CD4-positive, alpha-beta memory T cell (primary cell): ENCODE measurements at regions not wholly inside any gene's neighbourhood (a gene's known extent, or its start where the extent isn't known, plus 50 kb on each side); places are given as distances from the start of the nearest gene placed in this dataset.

Source experiments
- CTCF ChIA-PET: fragments of 350-600 bp; sonication (Branson Sonifier 250); formaldehyde crosslinking; loops from one replicate; lab custom pipeline; 2021; ENCODE audit warnings: inconsistent platforms; ENCODE audit not compliant: partially characterized antibody; lab: Charles Lee
- POLR2A ChIA-PET: fragments of 350-600 bp; sonication (Branson Sonifier 250); formaldehyde crosslinking; loops from one replicate; lab custom pipeline; 2021; ENCODE audit not compliant: partially characterized antibody; lab: Charles Lee
- DNase-seq, 5 donors: peaks; one replicate each; pipeline versions ENCODE4 v3.0.0 to v3.0.0-alpha.2; 2020 to 2022; ENCODE audit warnings: mixed read lengths in 1 of 5
- H3K27ac ChIP-seq: one replicate; pipeline ENCODE4 v1.7.0; 2013; ENCODE audit warnings: low read depth, low read length
- H3K27me3 ChIP-seq: 2 replicates; pipeline ENCODE4 v1.7.0; 2013; ENCODE audit warnings: mild to moderate bottlenecking, low read length, moderate library complexity; ENCODE audit not compliant: insufficient read depth
- H3K36me3 ChIP-seq: 2 replicates; pipeline ENCODE4 v1.7.0; 2013; ENCODE audit warnings: mild to moderate bottlenecking, low read length, moderate library complexity; ENCODE audit not compliant: insufficient read depth
- H3K4me1 ChIP-seq: 2 replicates; pipeline ENCODE4 v1.7.0; 2013; ENCODE audit warnings: mild to moderate bottlenecking, low read length, moderate library complexity; ENCODE audit not compliant: insufficient read depth
- H3K4me3 ChIP-seq, 2 donors: one replicate each; pipeline ENCODE4 v1.7.0; 2013; ENCODE audit warnings: low read length in 2 of 2, mild to moderate bottlenecking in 1 of 2
- H3K9me3 ChIP-seq, 2 donors: one replicate each; pipeline ENCODE4 v1.7.0; 2013; ENCODE audit warnings: low read length in 2 of 2, control low read depth in 1 of 2; ENCODE audit not compliant: control insufficient read depth in 1 of 2
- H3K27ac Mint-ChIP-seq, 7 donors: one replicate each; pipeline ENCODE4 v1.8.0; 2020 to 2021; ENCODE audit warnings: mixed read lengths in 7 of 7, mild to moderate bottlenecking in 6 of 7, inconsistent platforms in 3 of 7, moderate library complexity in 3 of 7
- H3K27me3 Mint-ChIP-seq, 2 donors: one replicate each; pipeline ENCODE4 v1.8.0; 2020 to 2021; ENCODE audit warnings: mixed read lengths in 2 of 2
- H3K36me3 Mint-ChIP-seq, 2 donors: one replicate each; pipeline ENCODE4 v1.8.0; 2020 to 2021; ENCODE audit warnings: mixed read lengths in 2 of 2, inconsistent platforms in 1 of 2, mild to moderate bottlenecking in 1 of 2
- H3K4me1 Mint-ChIP-seq, 4 donors: one replicate each; pipeline ENCODE4 v1.8.0; 2020 to 2021; ENCODE audit warnings: mixed read lengths in 4 of 4, mild to moderate bottlenecking in 1 of 4
- H3K4me3 Mint-ChIP-seq, 8 donors: one replicate each; pipeline ENCODE4 v1.8.0; 2020 to 2021; ENCODE audit warnings: mixed read lengths in 8 of 8, mild to moderate bottlenecking in 7 of 8, moderate library complexity in 6 of 8, inconsistent platforms in 3 of 8
- H3K9me3 Mint-ChIP-seq, 8 donors: one replicate each; pipeline ENCODE4 v1.8.0; 2020 to 2021; ENCODE audit warnings: mixed read lengths in 8 of 8, mild to moderate bottlenecking in 5 of 8, inconsistent platforms in 3 of 8, moderate library complexity in 1 of 8
- intact Hi-C: fragments of 100-400 bp; cut with micrococcal nuclease; formaldehyde crosslinking; loops from one replicate; pipeline ENCODE4 v1.15.1; 2023

- Histone ChIP-seq H3K36me3 (no peaks in the 10 kb centered on the region), H3K27ac (no peak overlapping the region), H3K9me3 (no peaks in the 10 kb centered on the region), H3K4me3 (no peak overlapping the region), H3K27me3 (no peaks in the 10 kb centered on the region), H3K4me1 (no peaks in the 10 kb centered on the region)
- Mint-ChIP-seq H3K27me3 (peaks cover 1 to 8% of the 10 kb centered on the region in 2 donors), H3K4me1 (peaks cover 7 to 12% (median 10%) of the 10 kb centered on the region in 4 donors), H3K36me3 (peaks cover 0 to 7% of the 10 kb centered on the region in 2 donors), H3K27ac (no peak overlapping the region), H3K9me3 (peaks cover 0 to 2% (median 0%) of the 10 kb centered on the region in 8 donors), H3K4me3 (no peak overlapping the region)
- intact Hi-C loops, result loop anchor here (10.0 kb wide), 1 partner anchor 425 kb away; no protein-coding TSS in a partner anchor
- POLR2A ChIA-PET, result no interaction called here
- no peak for DNase-seq
- CTCF ChIA-PET, result no interaction called here
Measured at GRCh38 chr12:94079566-94080340, 68.6 kb upstream of the PLXNC1 start.

GRCh38 chr12:94080341-94081009 lies 67.9 kb upstream of the PLXNC1 start:
- no peaks in the 10 kb centered on the region for H3K27me3 ChIP-seq
- CTCF ChIA-PET, result interaction anchor here (1.2 to 2.2 kb wide), 3 partner anchors 21 to 578 kb away, joined by 3 to 11 read pairs (median 5); no protein-coding TSS in a partner anchor
- no peaks in the 10 kb centered on the region for H3K36me3 ChIP-seq
- POLR2A ChIA-PET, result no interaction called here
- H3K4me3 Mint-ChIP-seq, result no peak overlapping the region
- H3K36me3 Mint-ChIP-seq, result peaks cover 0 to 7% of the 10 kb centered on the region in 2 donors
- no peaks in the 10 kb centered on the region for H3K9me3 ChIP-seq
- H3K4me1 Mint-ChIP-seq, result peaks cover 7 to 12% (median 10%) of the 10 kb centered on the region in 4 donors
- no peak overlapping the region for H3K27ac Mint-ChIP-seq
- intact Hi-C loops, result no loop called here
- no peak for DNase-seq
- no peak overlapping the region for H3K27ac ChIP-seq
- H3K27me3 Mint-ChIP-seq, result peaks cover 6 to 9% of the 10 kb centered on the region in 2 donors
- H3K4me1 ChIP-seq, result no peaks in the 10 kb centered on the region
- no peak overlapping the region for H3K4me3 ChIP-seq
- peaks cover 0 to 3% (median 0%) of the 10 kb centered on the region in 8 donors for H3K9me3 Mint-ChIP-seq

GRCh38 chr12:94082690-94083089 lies 65.7 kb upstream of the PLXNC1 start:
- no peaks in the 10 kb centered on the region for H3K36me3 ChIP-seq
- H3K4me1 ChIP-seq, result no peaks in the 10 kb centered on the region
- ChIA-PET POLR2A (no interaction called here), CTCF (interaction anchor here (1.5 to 2.2 kb wide), 2 partner anchors 8 to 19 kb away, joined by 3 to 11 read pairs; no protein-coding TSS in a partner anchor)
- DNase-seq, result no peak
- no peaks in the 10 kb centered on the region for H3K27me3 ChIP-seq
- Mint-ChIP-seq H3K4me3 (no peak overlapping the region), H3K9me3 (peaks cover 0 to 3% (median 0%) of the 10 kb centered on the region in 8 donors), H3K4me1 (peaks cover 7 to 12% (median 10%) of the 10 kb centered on the region in 4 donors), H3K27ac (no peak overlapping the region), H3K36me3 (peaks cover 0 to 7% of the 10 kb centered on the region in 2 donors), H3K27me3 (peaks cover 5 to 11% of the 10 kb centered on the region in 2 donors)
- H3K9me3 ChIP-seq, result no peaks in the 10 kb centered on the region
- intact Hi-C loops, result no loop called here
- H3K27ac ChIP-seq, result no peak overlapping the region
- no peak overlapping the region for H3K4me3 ChIP-seq

- H3K4me3 ChIP-seq, result no peak overlapping the region
- Mint-ChIP-seq H3K27ac (no peak overlapping the region), H3K9me3 (peaks cover 0 to 2% (median 0%) of the 10 kb centered on the region in 8 donors), H3K27me3 (peaks cover 4 to 10% of the 10 kb centered on the region in 2 donors), H3K4me3 (no peak overlapping the region), H3K4me1 (no peaks in the 10 kb centered on the region), H3K36me3 (no peaks in the 10 kb centered on the region)
- H3K4me1 ChIP-seq, result no peaks in the 10 kb centered on the region
- H3K27ac ChIP-seq, result no peak overlapping the region
- DNase-seq, result no peak
- H3K9me3 ChIP-seq, result no peaks in the 10 kb centered on the region
- no peaks in the 10 kb centered on the region for H3K27me3 ChIP-seq
- POLR2A ChIA-PET, result no interaction called here
- CTCF ChIA-PET, result interaction anchor here (2.2 kb wide), 1 partner anchor 12 kb away, joined by 12 read pairs; no protein-coding TSS in a partner anchor
- intact Hi-C loops, result no loop called here
- no peaks in the 10 kb centered on the region for H3K36me3 ChIP-seq
Measured at GRCh38 chr12:94089891-94090290, 58.5 kb upstream of the PLXNC1 start.

- H3K27ac Mint-ChIP-seq, result no peak overlapping the region
- no peaks in the 10 kb centered on the region for H3K4me1 ChIP-seq
- H3K4me1 Mint-ChIP-seq, result no peaks in the 10 kb centered on the region
- H3K9me3 ChIP-seq, result no peaks in the 10 kb centered on the region
- intact Hi-C loops, result no loop called here
- H3K27me3 Mint-ChIP-seq, result peaks cover 0 to 6% of the 10 kb centered on the region in 2 donors
- no peak overlapping the region for H3K4me3 ChIP-seq
- H3K27me3 ChIP-seq, result no peaks in the 10 kb centered on the region
- H3K4me3 Mint-ChIP-seq, result no peak overlapping the region
- ChIA-PET POLR2A (interaction anchor here (0.7 kb wide), 1 partner anchor 10 kb away, joined by 3 read pairs; no protein-coding TSS in a partner anchor), CTCF (interaction anchor here (1.6 to 2.2 kb wide), 2 partner anchors 9 to 11 kb away, joined by 12 read pairs; no protein-coding TSS in a partner anchor)
- no peaks in the 10 kb centered on the region for H3K36me3 ChIP-seq
- no peak for DNase-seq
- H3K27ac ChIP-seq, result no peak overlapping the region
- H3K9me3 Mint-ChIP-seq, result no peaks in the 10 kb centered on the region
- no peaks in the 10 kb centered on the region for H3K36me3 Mint-ChIP-seq
Measured at GRCh38 chr12:94091624-94092023, 56.8 kb upstream of the PLXNC1 start.

- H3K27ac Mint-ChIP-seq, result no peak overlapping the region
- H3K36me3 Mint-ChIP-seq, result no peaks in the 10 kb centered on the region
Measured at GRCh38 chr12:94092516-94093241, 55.7 kb upstream of the PLXNC1 start.

More at GRCh38 chr12:94092516-94093241, 55.7 kb upstream of the PLXNC1 start:
- Histone ChIP-seq H3K4me1 (no peaks in the 10 kb centered on the region), H3K27me3 (no peaks in the 10 kb centered on the region), H3K9me3 (no peaks in the 10 kb centered on the region), H3K4me3 (no peak overlapping the region), H3K27ac (no peak overlapping the region), H3K36me3 (no peaks in the 10 kb centered on the region)
- Mint-ChIP-seq H3K4me1 (no peaks in the 10 kb centered on the region), H3K9me3 (no peaks in the 10 kb centered on the region), H3K4me3 (no peak overlapping the region), H3K27me3 (peaks cover 0 to 7% of the 10 kb centered on the region in 2 donors)
- DNase-seq, result no peak
- POLR2A ChIA-PET, result no interaction called here
- intact Hi-C loops, result no loop called here
- CTCF ChIA-PET, result no interaction called here
